DND-41 (cell line): ENCODE measurements at regions not wholly inside any gene's neighbourhood (a gene's known extent, or its start where the extent isn't known, plus 50 kb on each side); places are given as distances from the start of the nearest gene placed in this dataset.

Experiments
- CTCF ChIP-seq: IDR thresholded peaks from 2 replicates; pipeline ENCODE4 v1.5.1; 2012; ENCODE audit warnings: borderline replicate concordance, low read length, moderate library complexity, mild to moderate bottlenecking; ENCODE audit not compliant: poor library complexity, severe bottlenecking; ENCODE audit errors: extremely low read depth
- EZH2 ChIP-seq: IDR thresholded peaks from 3 replicates; pipeline ENCODE4 v1.6.1; 2012; ENCODE audit warnings: borderline replicate concordance, low read depth, mild to moderate bottlenecking, moderate library complexity, low read length, inconsistent platforms; ENCODE audit not compliant: severe bottlenecking

- TF ChIP-seq CTCF (no peak), EZH2 (no peak)
These were observed 221.9 kb downstream of the TSHZ3 start for GRCh38 chr19:31127134-31127967.
